Mucosa of descending colon (tissue), 3 donors: ENCODE measurements at regions not wholly inside any gene's neighbourhood (a gene's known extent, or its start where the extent isn't known, plus 50 kb on each side); places are given as distances from the start of the nearest gene placed in this dataset.
A peak's percentile ranks its signal among the peaks of the same experiment; 100 is the strongest.

ENCODE experiments used
- ATAC-seq: fragments of 200-7000 bp; cut with Tn5 transposase; one replicate; pipeline ENCODE4 v1.9.1; 2020; ENCODE audit warnings: mild to moderate bottlenecking, moderate library complexity
- DNase-seq, 3 donors: peaks; one replicate each; pipeline ENCODE4 v3.0.0-alpha.2; 2020
- H3K36me3 ChIP-seq: fragments of 200-600 bp; one replicate; pipeline ENCODE4 v1.8.0; 2021; ENCODE audit warnings: low read depth, mild to moderate bottlenecking
- H3K4me1 ChIP-seq: fragments of 200-600 bp; one replicate; pipeline ENCODE4 v1.8.0; 2021; ENCODE audit warnings: low read depth, mild to moderate bottlenecking
- H3K4me3 ChIP-seq: fragments of 200-600 bp; one replicate; pipeline ENCODE4 v1.8.0; 2021; ENCODE audit warnings: mild to moderate bottlenecking
- H3K9me3 ChIP-seq: fragments of 200-600 bp; one replicate; pipeline ENCODE4 v1.8.0; 2021; ENCODE audit warnings: mild to moderate bottlenecking
- intact Hi-C, 2 donors: fragments of 100-400 bp; cut with DNase I in 1 of 2; cut with micrococcal nuclease in 1 of 2; formaldehyde crosslinking; loops; one replicate each; pipeline versions ENCODE4 v1.11.0 to v1.11.1; 2022; cut with DNase I, micrococcal nuclease
- TF ChIP-seq, protein P1 (sequence below): fragments of 200-600 bp; IDR thresholded peaks from one replicate; pipeline ENCODE4 v1.8.0; 2022; ENCODE audit warnings: antibody characterized with exemption, mild to moderate bottlenecking
- donor health status: DM: no; HTN: no; CAD: no; lungs with moderate emphysema.
- donor health status: DM: no; HTN: no; CAD: no.
- donor health status: DM: no; HTN: yes; CAD: no.

DNA sequence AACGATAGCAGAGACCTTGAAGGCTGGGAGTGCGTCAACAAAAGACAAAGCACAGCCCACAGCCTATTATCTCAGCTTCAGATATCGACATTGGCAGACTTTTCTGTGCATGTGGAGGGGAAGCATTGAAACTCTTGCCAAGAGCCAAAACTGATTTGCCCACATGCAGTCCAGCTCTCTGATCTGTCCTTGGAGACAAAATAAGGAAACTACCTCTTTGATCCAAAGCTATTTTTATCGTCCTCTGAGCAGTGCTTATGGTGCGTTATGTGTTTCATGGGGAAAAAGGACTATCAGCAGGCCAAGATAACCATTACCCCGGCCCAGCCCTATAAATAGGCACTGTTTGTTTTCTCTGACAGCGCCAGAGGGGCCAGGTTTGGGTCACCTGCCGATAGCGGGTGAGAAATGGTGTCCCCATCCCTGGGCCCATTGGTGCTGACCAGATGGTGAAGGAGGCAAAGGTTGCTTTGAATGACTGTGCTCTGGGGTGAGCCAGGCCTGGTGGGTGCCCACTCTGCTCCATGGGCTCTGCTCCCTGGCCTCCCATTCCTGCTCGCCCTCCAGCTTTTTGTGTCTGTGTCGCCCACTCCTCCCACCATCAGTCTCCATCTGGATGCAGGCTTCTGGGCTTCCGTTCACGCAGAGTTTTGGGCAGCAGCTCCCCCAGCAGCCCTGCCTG is 176.1 kb upstream of the HS6ST1 start:
- no peak for DNase-seq

DNA sequence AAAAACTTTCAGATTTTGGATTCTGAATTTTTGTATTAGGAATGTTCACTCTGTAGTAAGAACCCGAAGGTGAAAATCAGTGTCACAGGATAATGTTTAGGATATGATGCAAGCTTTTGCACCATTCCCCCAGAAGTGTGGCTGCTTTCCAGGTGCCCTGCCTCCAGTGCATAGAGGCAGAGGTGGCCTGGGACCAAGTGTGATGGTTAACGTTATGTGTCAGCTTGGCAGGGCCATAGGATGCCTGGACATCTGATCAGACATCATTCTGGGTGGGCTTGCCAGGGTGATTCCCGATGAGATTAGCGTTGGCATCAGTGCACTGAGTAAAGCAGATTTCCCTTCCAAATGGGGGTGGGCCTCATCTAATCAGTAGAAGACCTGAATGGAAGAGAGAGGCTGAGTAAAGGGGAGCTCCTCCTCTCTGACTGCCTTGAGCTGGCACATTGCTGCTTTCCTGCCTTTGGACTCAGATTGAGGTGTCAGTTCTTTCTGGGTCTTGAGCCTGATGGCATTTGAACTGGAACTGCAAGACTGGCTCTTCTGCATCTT is 177.4 kb upstream of the HS6ST1 start:
- ATAC-seq (no peak), DNase-seq (no peak)
- no peaks in the 10 kb centered on the region for H3K9me3 ChIP-seq
- no peaks in the 10 kb centered on the region for H3K36me3 ChIP-seq
- TF ChIP-seq, protein P1, sequence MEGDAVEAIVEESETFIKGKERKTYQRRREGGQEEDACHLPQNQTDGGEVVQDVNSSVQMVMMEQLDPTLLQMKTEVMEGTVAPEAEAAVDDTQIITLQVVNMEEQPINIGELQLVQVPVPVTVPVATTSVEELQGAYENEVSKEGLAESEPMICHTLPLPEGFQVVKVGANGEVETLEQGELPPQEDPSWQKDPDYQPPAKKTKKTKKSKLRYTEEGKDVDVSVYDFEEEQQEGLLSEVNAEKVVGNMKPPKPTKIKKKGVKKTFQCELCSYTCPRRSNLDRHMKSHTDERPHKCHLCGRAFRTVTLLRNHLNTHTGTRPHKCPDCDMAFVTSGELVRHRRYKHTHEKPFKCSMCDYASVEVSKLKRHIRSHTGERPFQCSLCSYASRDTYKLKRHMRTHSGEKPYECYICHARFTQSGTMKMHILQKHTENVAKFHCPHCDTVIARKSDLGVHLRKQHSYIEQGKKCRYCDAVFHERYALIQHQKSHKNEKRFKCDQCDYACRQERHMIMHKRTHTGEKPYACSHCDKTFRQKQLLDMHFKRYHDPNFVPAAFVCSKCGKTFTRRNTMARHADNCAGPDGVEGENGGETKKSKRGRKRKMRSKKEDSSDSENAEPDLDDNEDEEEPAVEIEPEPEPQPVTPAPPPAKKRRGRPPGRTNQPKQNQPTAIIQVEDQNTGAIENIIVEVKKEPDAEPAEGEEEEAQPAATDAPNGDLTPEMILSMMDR: no peak
- intact Hi-C loops: no loop called here
- no peaks in the 10 kb centered on the region for H3K4me1 ChIP-seq
- H3K4me3 ChIP-seq: no peak overlapping the region

More for the DNA sequence above, 176.1 kb upstream of the HS6ST1 start:
- intact Hi-C loops: no loop called here
- Histone ChIP-seq H3K4me1 (no peaks in the 10 kb centered on the region), H3K36me3 (no peaks in the 10 kb centered on the region), H3K9me3 (no peaks in the 10 kb centered on the region), H3K4me3 (no peak overlapping the region)
- TF ChIP-seq, protein P1: no peak
- ATAC-seq: peak; percentile 14

DNA sequence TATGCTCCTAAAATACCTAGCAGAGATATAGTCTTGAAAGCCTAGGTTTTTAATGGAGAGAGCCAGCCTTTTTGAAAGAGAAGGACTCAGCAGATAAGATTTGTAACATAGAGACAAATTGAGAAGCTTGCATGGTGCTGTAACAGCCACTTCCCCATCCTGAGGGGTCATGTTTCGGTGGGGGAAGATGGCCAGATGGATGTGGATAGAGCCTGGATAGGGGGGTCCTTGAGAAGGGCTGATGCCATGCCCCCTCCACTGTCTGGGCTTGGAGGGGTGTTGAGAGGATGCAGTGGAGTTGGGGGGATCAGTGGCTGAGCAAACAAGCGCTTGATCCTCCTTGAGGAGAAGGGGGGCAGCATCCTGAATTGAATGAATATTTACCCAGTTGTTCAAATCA is 178.0 kb upstream of the HS6ST1 start:
- Histone ChIP-seq H3K36me3 (no peaks in the 10 kb centered on the region), H3K4me1 (no peaks in the 10 kb centered on the region), H3K9me3 (no peaks in the 10 kb centered on the region), H3K4me3 (no peak overlapping the region)
- TF ChIP-seq, protein P1: no peak
- DNase-seq: no peak
- no peak for ATAC-seq
- intact Hi-C loops: no loop called here

DNA sequence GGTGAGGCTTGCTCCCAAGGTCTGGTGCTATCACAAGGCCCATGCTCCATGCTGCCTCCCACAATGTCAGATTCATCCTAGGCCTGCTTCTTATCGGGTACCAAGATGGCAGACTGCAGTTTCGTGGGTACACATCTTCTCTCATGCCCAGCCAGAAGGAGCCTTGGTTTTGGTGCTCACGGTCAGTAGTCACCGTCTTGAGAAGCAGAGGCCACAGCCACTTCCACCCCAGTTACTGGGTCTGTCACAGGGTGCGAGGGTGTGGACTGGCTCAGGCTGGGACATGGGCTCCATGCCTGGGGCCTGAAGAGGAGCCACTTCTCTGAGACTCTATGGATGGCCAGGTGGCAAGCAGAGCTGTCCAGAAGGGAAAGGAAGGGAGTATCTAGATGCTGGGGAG is 178.8 kb upstream of the HS6ST1 start:
- no peak for ATAC-seq
- no peak for DNase-seq
- H3K9me3 ChIP-seq: no peaks in the 10 kb centered on the region
- TF ChIP-seq, protein P1: no peak
- intact Hi-C loops: no loop called here
- no peaks in the 10 kb centered on the region for H3K36me3 ChIP-seq
- no peak overlapping the region for H3K4me3 ChIP-seq
- H3K4me1 ChIP-seq: no peaks in the 10 kb centered on the region

DNA sequence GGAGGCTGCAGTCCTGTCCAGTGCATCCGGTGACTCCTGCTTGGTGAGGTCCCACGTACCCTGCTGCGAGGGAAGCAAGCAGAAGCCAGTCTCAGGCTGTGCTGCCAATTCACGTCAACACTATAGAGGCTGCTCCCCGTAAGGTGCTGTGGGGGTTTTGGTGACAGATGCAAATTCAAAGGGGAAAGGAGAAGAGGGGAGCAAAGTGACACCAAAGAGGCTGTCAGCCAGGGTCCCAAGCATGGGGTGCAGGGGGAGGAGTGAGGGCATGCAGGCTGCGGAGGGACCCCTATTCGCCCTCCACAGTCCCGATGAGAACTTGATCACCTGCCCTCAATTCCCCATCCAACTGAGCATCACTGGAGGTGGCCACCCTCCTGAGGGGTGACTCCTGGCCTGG is 179.4 kb upstream of the HS6ST1 start:
- H3K9me3 ChIP-seq: no peaks in the 10 kb centered on the region
- H3K4me1 ChIP-seq: no peaks in the 10 kb centered on the region
- no peak overlapping the region for H3K4me3 ChIP-seq
- H3K36me3 ChIP-seq: no peaks in the 10 kb centered on the region
- DNase-seq (no peak), ATAC-seq (no peak)
- intact Hi-C loops: no loop called here
- TF ChIP-seq, protein P1: no peak

DNA sequence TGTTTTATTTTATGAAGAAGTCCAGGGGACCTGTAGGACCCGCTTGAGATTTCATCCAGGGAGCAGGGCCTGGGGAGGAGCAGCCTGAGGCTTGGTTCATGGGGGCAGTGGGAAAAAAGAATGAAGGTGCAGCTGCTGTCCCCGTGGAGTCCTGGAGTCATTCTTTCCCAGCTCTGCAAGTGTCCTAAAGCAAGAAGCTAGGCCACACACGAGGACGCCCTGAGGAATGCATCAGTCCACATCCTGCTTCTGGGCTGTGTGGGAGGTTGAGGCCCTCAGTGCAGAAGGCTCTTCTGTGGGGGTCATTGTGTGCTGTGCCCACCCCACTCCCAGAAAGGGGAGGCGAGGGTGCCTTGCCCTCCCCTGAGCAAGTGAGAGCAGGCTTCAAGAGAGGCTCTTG is 179.9 kb upstream of the HS6ST1 start:
- ATAC-seq (no peak), DNase-seq (no peak)
- Histone ChIP-seq H3K36me3 (no peaks in the 10 kb centered on the region), H3K9me3 (no peaks in the 10 kb centered on the region), H3K4me1 (no peaks in the 10 kb centered on the region), H3K4me3 (no peak overlapping the region)
- intact Hi-C loops: no loop called here
- TF ChIP-seq, protein P1: no peak
